GM13977 (cell line): ENCODE measurements at regions not wholly inside any gene's neighbourhood (a gene's known extent, or its start where the extent isn't known, plus 50 kb on each side); places are given as distances from the start of the nearest gene placed in this dataset.
"Not testable (repeated sequence)": the region's sequence is repeated elsewhere in the genome, so short reads cannot be mapped to it uniquely, and the experiment has no call there.

Source experiments
- DNase-seq: peaks from one replicate; pipeline ENCODE4 v3.0.0; 2012; ENCODE audit warnings: low spot score
- CTCF ChIP-seq: IDR thresholded peaks from 2 replicates; pipeline ENCODE4 v1.5.1; 2012; ENCODE audit warnings: mild to moderate bottlenecking, control low read depth; ENCODE audit not compliant: insufficient read depth; ENCODE audit errors: extremely low read depth, missing control alignments
- in situ Hi-C: fragments of 300-500 bp; cut with MboI; formaldehyde crosslinking; loops from one replicate; pipeline ENCODE4 v1.12.0; 2022; ENCODE audit warnings: low sequenced_read_pairs, low pct_unique_long_range_greater_than_20kb, mixed read lengths, inconsistent platforms; ENCODE audit not compliant: unreplicated experiment

GRCh38 chr20:25848222-25848621 is 151.6 kb upstream of the ZNF337 start:
- no peak for TF ChIP-seq CTCF
- DNase-seq, result no peak
- in situ Hi-C loops, result no loop called here

GRCh38 chr20:25844640-25845039 is 148.0 kb upstream of the ZNF337 start:
- DNase-seq, in situ Hi-C loops: not testable (repeated sequence)

GRCh38 chr20:25813511-25813910 is 116.9 kb upstream of the ZNF337 start:
- DNase-seq, in situ Hi-C loops: not testable (repeated sequence)

GRCh38 chr20:25798174-25798993 is 101.7 kb upstream of the ZNF337 start:
- DNase-seq, in situ Hi-C loops: not testable (repeated sequence)

- DNase-seq, in situ Hi-C loops: not testable (repeated sequence)
These were observed 100.4 kb upstream of the ZNF337 start for GRCh38 chr20:25797062-25797461.

GRCh38 chr20:25777241-25777640 is 80.6 kb upstream of the ZNF337 start:
- DNase-seq, in situ Hi-C loops: not testable (repeated sequence)

- DNase-seq, in situ Hi-C loops: not testable (repeated sequence)
These were observed 78.1 kb upstream of the ZNF337 start for GRCh38 chr20:25774711-25775110.

- in situ Hi-C loops, DNase-seq: not testable (repeated sequence)
These were observed 77.5 kb upstream of the ZNF337 start for GRCh38 chr20:25774203-25774602.

GRCh38 chr20:25772437-25772836 is 75.8 kb upstream of the ZNF337 start:
- in situ Hi-C loops, DNase-seq: not testable (repeated sequence)

GRCh38 chr20:25771818-25772217 is 75.2 kb upstream of the ZNF337 start:
- DNase-seq, in situ Hi-C loops: not testable (repeated sequence)

- DNase-seq, result no peak
- no peak for TF ChIP-seq CTCF
- in situ Hi-C loops, result no loop called here
These were observed 64.9 kb upstream of the ZNF337 start for GRCh38 chr20:25761596-25761995.

- DNase-seq, in situ Hi-C loops: not testable (repeated sequence)
These were observed 64.4 kb upstream of the ZNF337 start for GRCh38 chr20:25761046-25761445.
